Coronary artery (tissue), 2 donors: ENCODE measurements at regions not wholly inside any gene's neighbourhood (a gene's known extent, or its start where the extent isn't known, plus 50 kb on each side); places are given as distances from the start of the nearest gene placed in this dataset.

ENCODE experiments used
- DNase-seq: peaks from one replicate; pipeline ENCODE4 v3.0.0-alpha.2; 2017; ENCODE audit warnings: low spot score
- H3K27ac ChIP-seq, 2 donors: fragments of 200-600 bp; sonication (generic); one replicate each; pipeline ENCODE4 v1.5.1; 2016 to 2019
- H3K4me3 ChIP-seq: fragments of 200-600 bp; sonication (generic); 2 replicates; pipeline ENCODE4 v1.5.1; 2016; ENCODE audit warnings: mild to moderate bottlenecking, moderate library complexity
- TF ChIP-seq, protein P1 (sequence below): fragments of 200-600 bp; sonication (generic); IDR thresholded peaks from one replicate; pipeline ENCODE4 v1.5.1; 2019; ENCODE audit warnings: antibody characterized with exemption

DNA sequence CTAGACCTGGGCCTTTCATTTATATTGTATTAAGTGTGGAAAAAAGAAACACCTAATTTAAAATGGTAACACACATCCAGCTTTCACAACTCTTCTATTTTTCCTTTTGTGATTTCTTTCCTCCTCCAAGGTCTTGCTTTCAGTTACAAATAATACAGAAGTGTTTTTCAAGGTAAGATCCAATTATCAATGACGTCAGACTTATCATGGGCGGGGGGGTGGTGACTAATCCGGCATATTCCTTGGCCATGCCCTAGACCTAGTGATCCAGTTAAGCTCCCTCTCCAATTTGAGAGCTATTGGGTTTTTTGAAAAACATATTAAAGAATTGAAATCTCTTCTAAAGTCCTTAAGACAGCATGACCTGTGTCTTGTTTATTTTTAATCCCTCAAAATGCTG lies 669.9 kb upstream of the NR5A2 start:
- H3K27ac ChIP-seq: no peak overlapping the region
- no peak for DNase-seq
- H3K4me3 ChIP-seq: no peak overlapping the region
- TF ChIP-seq, protein P1, sequence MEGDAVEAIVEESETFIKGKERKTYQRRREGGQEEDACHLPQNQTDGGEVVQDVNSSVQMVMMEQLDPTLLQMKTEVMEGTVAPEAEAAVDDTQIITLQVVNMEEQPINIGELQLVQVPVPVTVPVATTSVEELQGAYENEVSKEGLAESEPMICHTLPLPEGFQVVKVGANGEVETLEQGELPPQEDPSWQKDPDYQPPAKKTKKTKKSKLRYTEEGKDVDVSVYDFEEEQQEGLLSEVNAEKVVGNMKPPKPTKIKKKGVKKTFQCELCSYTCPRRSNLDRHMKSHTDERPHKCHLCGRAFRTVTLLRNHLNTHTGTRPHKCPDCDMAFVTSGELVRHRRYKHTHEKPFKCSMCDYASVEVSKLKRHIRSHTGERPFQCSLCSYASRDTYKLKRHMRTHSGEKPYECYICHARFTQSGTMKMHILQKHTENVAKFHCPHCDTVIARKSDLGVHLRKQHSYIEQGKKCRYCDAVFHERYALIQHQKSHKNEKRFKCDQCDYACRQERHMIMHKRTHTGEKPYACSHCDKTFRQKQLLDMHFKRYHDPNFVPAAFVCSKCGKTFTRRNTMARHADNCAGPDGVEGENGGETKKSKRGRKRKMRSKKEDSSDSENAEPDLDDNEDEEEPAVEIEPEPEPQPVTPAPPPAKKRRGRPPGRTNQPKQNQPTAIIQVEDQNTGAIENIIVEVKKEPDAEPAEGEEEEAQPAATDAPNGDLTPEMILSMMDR: no peak

DNA sequence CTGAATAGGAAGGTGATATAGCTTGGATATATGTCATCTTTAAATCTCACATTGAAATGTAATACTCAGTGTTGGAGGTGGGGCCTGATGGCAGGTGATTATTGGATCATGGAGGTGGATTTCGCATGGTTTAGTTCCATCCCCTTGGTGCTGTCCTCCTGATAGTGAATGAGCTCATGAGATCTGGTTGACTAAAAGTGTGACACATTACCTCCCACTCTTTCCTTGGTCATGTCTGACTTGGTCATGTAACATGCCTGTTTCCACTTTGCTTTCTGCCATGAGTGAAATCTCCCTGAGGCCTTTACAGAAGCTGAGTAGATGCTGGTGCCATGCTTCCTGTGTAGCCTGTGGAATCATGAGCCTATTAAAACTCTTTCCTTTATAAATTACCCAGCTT lies 664.5 kb upstream of the NR5A2 start:
- no peak for DNase-seq
- Histone ChIP-seq H3K4me3 (no peak overlapping the region), H3K27ac (no peak overlapping the region)
- TF ChIP-seq, protein P1: no peak

DNA sequence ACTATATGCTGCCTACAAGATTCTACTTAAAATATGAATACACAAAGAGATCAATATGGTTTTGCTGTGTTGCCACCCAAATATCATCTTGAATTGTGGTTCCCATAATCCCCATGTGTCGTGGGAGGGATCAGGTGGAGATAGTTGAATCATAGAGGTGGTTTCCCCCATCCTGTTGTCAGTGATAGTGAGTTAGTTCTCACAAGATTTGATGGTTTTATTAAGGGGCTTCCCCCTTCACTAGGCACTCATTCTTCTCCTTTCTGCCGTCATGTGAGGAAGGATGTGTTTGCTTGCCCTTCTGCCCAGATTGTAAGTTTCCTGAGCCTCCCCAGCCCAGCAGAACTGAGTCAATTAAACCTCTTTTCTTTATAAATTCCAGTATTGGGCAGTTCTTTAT lies 654.4 kb upstream of the NR5A2 start:
- H3K4me3 ChIP-seq: no peak overlapping the region
- no peak for DNase-seq
- H3K27ac ChIP-seq: no peak overlapping the region
- TF ChIP-seq, protein P1: no peak

DNA sequence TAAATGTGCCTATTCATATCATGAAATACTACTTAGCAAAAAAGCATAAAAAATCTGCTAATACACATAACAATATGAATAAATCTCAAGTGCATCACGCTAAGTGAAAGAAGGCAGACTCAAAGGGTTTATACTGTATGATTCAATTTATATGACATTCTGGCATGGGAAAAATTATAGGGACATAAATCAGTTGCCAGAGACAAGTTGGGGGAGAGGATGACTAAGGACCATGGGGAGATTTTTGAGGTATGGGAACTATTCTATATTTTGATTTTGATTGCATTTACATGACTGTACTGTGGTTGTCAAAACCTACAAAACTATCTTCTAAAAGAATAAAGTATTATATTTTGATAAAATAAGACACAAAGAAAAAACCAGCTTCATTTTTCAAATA lies 650.3 kb upstream of the NR5A2 start:
- no peak for DNase-seq
- H3K4me3 ChIP-seq: no peak overlapping the region
- TF ChIP-seq, protein P1: no peak
- H3K27ac ChIP-seq: no peak overlapping the region

DNA sequence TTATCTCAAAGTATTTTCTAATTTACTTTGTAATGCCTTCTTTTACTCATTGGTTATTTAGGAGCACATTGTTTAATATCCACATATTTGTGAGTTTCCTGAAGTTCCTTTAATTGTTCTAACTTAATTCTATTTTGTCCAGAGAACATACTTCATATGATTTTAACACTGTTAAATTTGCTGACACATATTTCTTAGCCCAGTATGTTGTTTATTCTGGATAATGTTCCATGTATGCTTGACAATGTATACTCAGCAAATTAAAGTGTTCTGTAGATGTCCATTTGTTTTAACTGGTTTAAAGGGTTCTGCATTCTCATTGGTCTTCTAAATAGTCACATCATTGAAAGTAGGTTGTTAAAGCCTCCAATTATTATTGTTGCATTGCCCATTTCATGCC lies 643.7 kb upstream of the NR5A2 start:
- H3K27ac ChIP-seq: no peak overlapping the region
- TF ChIP-seq, protein P1: no peak
- DNase-seq: no peak
- H3K4me3 ChIP-seq: no peak overlapping the region

DNA sequence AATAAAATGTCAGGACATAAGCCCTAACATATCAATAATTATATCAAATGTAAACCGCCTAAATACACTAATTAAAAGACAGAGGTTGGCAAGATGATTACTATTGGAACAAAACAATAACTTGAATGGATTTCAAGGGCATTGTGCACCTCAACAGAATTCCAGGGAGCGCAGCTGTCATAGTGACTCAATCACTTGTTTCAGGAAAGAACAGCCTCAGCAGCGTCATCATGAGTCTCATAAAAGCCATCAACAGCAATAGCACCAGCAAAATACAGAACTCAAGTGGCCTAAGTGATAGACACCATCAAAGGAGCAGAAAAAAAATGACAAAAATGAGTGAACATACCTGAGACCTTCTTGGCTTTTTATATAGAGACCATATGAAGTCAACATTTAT lies 632.7 kb upstream of the NR5A2 start:
- no peak for DNase-seq
- TF ChIP-seq, protein P1: no peak
- H3K4me3 ChIP-seq: no peak overlapping the region
- no peak overlapping the region for H3K27ac ChIP-seq

DNA sequence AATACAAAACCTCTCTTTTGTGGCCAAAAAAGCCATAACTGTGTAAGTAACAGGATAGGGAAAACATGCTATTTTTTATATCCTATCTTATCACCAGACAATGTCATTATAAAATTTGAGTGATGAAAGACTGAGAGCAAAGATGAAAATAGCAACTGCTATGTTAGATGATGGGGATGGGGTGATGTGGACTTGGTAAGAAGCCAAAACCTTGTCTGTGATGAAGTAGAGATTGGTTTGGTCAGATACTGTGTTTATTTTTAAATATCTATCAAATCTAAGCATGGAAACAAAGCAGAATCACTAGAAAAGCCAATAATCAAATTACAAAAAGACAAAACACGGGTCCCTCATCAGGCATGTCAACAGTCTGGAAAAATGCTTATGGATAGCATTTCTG lies 631.1 kb upstream of the NR5A2 start:
- H3K27ac ChIP-seq: no peak overlapping the region
- H3K4me3 ChIP-seq: no peak overlapping the region
- no peak for DNase-seq
- TF ChIP-seq, protein P1: no peak
